BE2C (cell line): ENCODE measurements at regions not wholly inside any gene's neighbourhood (a gene's known extent, or its start where the extent isn't known, plus 50 kb on each side); places are given as distances from the start of the nearest gene placed in this dataset.

Source experiments
- DNase-seq: peaks from one replicate; pipeline ENCODE4 v3.0.0-alpha.2; 2020
- H3K27me3 ChIP-seq: fragments of 250-450 bp; sonication (Bioruptor Pico); 2 replicates; pipeline ENCODE4 v1.5.1; 2020; ENCODE audit warnings: mild to moderate bottlenecking
- H3K36me3 ChIP-seq: fragments of 250-450 bp; sonication (Bioruptor Pico); 2 replicates; pipeline ENCODE4 v1.5.1; 2020; ENCODE audit warnings: mild to moderate bottlenecking
- H3K4me1 ChIP-seq: fragments of 250-450 bp; sonication (Bioruptor Pico); 2 replicates; pipeline ENCODE4 v1.5.1; 2020
- H3K4me3 ChIP-seq: 2 replicates; pipeline ENCODE4 v1.5.1; 2011; ENCODE audit warnings: low read depth, low read length
- H3K9me3 ChIP-seq: fragments of 250-450 bp; sonication (Bioruptor Pico); 2 replicates; pipeline ENCODE4 v1.5.1; 2020
- TF ChIP-seq, protein P1 (sequence below): IDR thresholded peaks from 2 replicates; pipeline ENCODE4 v1.5.1; 2012; ENCODE audit warnings: mild to moderate bottlenecking, low read depth, low read length

DNA sequence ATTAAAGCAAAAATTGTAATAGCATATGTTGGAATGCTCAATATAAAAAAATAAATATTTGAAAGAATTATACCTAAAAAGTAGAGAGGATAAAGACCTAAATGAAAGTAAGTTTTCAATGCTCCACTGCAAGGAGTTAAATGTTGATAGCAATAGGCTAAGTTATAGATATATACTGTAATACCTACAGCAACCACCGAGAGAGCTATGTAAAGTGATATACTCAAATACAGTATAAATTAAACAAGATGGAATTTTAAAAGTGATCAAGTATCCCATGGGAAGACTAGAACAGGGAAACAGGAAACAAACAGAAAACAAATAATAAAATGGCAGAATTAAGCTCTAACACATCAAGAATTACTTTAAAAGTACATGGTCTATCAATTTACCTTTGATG is 73.9 kb downstream of the CASP3 start:
- Histone ChIP-seq H3K9me3 (no peaks in the 10 kb centered on the region), H3K4me1 (no peaks in the 10 kb centered on the region), H3K27me3 (no peaks in the 10 kb centered on the region), H3K36me3 (no peaks in the 10 kb centered on the region), H3K4me3 (no peak overlapping the region)
- DNase-seq: no peak
- TF ChIP-seq, protein P1, sequence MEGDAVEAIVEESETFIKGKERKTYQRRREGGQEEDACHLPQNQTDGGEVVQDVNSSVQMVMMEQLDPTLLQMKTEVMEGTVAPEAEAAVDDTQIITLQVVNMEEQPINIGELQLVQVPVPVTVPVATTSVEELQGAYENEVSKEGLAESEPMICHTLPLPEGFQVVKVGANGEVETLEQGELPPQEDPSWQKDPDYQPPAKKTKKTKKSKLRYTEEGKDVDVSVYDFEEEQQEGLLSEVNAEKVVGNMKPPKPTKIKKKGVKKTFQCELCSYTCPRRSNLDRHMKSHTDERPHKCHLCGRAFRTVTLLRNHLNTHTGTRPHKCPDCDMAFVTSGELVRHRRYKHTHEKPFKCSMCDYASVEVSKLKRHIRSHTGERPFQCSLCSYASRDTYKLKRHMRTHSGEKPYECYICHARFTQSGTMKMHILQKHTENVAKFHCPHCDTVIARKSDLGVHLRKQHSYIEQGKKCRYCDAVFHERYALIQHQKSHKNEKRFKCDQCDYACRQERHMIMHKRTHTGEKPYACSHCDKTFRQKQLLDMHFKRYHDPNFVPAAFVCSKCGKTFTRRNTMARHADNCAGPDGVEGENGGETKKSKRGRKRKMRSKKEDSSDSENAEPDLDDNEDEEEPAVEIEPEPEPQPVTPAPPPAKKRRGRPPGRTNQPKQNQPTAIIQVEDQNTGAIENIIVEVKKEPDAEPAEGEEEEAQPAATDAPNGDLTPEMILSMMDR: no peak

DNA sequence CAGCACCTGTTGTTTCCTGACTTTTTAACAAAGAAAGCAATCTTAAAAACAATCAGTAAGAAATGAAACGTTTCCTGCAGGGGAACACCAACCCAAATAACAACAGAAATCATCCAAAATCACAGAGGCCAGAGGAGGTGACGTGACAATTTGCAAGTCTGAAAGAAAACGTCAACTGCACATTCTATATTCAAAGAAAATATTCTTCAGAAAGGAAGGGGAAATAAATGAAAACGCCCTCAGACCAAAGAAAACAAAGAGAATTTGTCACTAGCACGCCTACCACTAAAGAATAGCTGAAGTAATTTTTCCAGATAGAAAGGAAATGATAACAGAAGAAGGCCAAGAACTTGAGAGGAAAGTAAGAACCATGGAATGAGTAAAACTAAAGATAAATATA is 74.4 kb downstream of the CASP3 start:
- Histone ChIP-seq H3K9me3 (no peaks in the 10 kb centered on the region), H3K27me3 (no peaks in the 10 kb centered on the region), H3K36me3 (no peaks in the 10 kb centered on the region), H3K4me1 (no peaks in the 10 kb centered on the region), H3K4me3 (no peak overlapping the region)
- no peak for DNase-seq
- TF ChIP-seq, protein P1: no peak

DNA sequence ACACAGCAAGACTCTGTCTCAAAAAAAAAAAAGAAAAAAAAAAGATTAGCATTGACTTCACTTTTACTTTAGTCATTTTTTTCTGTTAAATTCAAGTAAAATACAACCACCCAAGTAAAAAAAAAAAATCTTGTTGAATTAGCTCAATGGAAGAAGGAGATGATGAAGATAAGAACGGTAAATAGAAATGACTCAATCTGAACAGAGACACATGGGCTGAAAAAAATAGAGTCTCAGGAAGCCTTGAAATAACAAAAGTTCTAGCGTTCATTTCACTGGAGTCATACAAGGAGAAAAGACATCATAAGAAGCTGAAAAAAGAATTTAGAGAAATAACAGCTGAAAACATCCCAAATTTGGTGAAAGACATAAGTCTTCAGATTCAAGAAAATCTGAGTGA is 75.5 kb downstream of the CASP3 start:
- Histone ChIP-seq H3K4me1 (peaks cover 5% of the 10 kb centered on the region), H3K4me3 (no peak overlapping the region), H3K27me3 (no peaks in the 10 kb centered on the region), H3K36me3 (no peaks in the 10 kb centered on the region), H3K9me3 (no peaks in the 10 kb centered on the region)
- DNase-seq: no peak
- TF ChIP-seq, protein P1: no peak

DNA sequence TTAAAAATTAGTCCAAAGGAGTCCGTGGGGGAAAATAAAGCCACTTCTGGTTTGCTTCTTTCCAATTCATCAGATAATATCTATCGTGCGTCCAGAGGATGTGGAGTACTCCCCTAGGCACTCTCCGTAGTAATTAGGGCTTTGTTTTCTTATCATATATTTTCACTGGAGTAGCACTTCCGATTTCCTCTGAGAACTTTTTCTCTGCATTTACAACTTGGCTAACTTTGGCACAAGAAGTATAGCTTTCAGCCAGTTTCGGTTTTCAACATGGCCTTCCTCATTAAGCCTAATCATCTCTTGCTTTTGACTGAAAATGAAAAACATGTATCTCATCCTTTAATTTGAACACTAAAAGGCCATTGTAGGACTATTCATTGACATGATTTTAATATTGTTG is 80.5 kb downstream of the CASP3 start:
- Histone ChIP-seq H3K4me3 (peak overlapping the region; percentile 46), H3K9me3 (no peaks in the 10 kb centered on the region)
- DNase-seq: no peak

DNA sequence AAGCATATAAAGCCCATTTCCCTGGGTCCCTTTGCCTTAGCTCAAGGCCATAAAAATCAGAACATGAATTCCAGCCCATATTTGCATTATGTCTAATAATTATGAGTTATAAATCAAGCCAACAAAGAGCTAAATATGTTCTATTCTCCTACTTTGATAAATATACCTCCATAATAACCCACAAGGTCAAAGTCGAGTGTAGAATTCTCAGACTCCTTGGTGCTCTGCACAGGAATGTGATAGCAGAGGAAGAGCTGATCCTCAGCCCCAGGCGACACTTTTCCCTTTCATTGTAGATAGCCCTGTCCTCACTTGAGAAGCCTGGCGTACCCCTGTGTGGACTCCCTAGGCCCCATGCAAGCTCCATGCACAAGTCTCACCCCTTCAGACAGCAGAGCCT is 85.6 kb downstream of the CASP3 start:
- Histone ChIP-seq H3K27me3 (no peaks in the 10 kb centered on the region), H3K4me1 (no peaks in the 10 kb centered on the region), H3K9me3 (no peaks in the 10 kb centered on the region), H3K4me3 (no peak overlapping the region), H3K36me3 (no peaks in the 10 kb centered on the region)
- TF ChIP-seq, protein P1: no peak
- no peak for DNase-seq

More for the DNA sequence above, 80.5 kb downstream of the CASP3 start:
- Histone ChIP-seq H3K27me3 (no peaks in the 10 kb centered on the region), H3K36me3 (no peaks in the 10 kb centered on the region), H3K4me1 (peaks cover 5% of the 10 kb centered on the region)
- TF ChIP-seq, protein P1: no peak

DNA sequence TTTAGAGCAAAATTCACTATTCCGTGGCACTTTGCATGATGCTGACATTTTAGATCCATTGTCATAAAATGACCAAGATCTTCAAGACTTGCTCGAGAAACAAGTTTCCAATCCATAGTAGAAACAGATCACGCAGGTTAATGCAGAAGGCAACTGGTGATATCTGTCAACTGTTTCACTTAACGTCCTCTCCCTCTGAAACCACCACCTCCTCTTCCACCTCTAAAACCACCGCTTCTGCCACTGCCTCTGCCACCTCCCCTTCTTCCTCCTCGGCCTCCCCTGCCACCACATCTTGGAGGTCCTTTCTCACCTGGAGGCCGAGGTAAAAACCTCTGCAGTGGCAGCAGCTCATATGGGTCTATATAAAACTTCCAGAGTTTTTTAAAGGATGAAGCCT is 84.6 kb upstream of the IRF2 start:
- Histone ChIP-seq H3K27me3 (no peaks in the 10 kb centered on the region), H3K36me3 (no peaks in the 10 kb centered on the region), H3K4me1 (no peaks in the 10 kb centered on the region), H3K4me3 (no peak overlapping the region), H3K9me3 (no peaks in the 10 kb centered on the region)
- DNase-seq: no peak
- TF ChIP-seq, protein P1: no peak
